NCI-H2171 treated with DMSO at 0.1 percent for 48 hours (cell line): ENCODE measurements at regions not wholly inside any gene's neighbourhood (a gene's known extent, or its start where the extent isn't known, plus 50 kb on each side); places are given as distances from the start of the nearest gene placed in this dataset.

Experiments
- DNase-seq: peaks from one replicate; lab custom pipeline; 2025; lab: John Stamatoyannopoulos, UW

DNA sequence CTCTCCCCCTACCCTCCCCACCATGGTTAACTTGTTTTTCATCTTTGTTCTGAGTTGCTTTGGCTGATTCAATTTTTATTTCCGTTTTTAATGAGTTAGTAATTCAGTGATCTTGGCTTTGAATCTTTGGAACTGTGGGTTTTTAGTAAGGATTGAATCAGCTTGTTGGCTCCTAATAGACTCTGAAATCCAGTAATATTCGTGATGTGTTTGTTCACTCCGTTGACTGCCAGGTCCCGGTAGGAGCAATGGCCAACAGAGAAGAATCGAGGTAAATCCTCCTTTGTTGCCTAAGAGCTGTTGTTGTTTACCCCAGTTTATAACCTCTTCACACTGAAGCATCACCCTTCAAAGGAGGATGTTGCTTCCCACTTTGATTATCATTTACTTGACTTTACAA lies 92.7 kb downstream of the PCSK1 start:
- DNase-seq = no peak

DNA sequence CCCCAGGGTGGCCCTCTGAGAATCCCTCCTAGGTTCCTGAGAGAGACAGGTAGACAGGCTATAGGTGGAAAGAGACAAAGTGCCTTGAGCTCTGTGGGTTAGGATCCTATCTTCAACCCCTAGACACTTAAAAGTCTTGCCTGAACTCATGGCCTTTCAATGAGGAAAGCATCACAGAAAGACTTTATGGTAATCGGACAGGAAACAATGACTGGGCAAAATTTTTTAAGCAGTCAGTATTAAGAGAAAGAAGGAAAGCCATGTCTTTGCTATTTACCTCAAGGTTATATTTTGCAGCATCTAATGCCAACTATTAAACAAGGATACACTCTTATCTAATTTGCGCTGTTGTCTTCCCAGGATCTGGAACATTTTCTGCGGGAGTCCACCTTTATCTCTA lies 93.2 kb downstream of the PCSK1 start:
- no peak for DNase-seq

DNA sequence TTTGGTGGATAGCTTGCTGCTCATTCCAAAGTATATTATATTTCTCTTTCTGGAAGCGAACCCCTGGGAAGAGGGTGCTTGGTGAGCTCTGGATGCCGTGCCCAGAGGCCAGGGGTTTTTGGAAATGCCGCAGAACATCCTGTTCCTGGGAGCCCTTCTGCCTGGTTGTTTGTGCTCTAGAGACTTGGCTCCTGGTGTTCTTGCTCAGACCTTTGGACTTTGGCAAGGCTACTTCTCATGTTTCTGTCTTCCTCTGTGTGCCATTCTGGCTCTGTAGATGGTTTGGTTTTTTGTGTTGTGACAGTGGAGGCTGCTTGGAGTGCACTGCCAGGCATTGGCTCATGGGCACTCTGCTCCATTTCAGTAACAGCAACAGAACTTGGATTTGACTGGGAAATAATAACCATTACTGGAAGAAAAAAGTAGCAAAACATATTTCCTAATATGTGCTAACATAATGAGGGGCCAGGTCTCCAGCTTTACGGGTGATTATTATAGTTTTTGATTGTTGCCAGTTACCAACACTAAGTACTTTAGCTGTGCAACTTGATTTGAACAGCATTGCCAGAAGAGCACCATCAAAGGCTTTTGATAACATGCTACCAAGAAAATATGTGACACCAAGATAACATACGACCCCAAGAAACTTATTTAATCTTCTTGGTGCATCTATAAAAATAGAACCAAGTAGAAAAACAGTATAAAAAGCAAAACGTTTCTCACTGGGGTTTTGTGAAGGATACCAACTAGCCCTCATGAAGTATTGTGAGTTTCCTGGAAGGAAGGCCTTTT lies 94.2 kb downstream of the PCSK1 start:
- no peak for DNase-seq

DNA sequence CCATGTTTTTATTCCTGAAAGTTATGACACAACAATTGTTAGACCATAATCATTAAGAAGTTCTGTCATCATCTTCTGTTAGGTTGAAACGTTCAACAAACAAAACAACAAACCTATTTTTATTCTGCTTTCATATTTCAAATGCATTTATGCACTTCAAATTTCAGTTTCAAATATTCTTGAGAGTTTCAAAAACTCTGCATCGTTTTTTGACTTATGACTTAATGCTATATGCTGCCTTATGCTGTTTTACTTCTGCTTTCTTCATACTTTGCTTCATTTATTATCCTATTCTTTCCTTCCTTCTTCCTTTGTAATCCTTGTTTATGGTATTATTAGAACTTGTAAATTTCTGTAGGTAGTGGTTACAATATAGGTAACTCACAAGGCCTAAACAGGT lies 95.0 kb downstream of the PCSK1 start:
- DNase-seq = no peak

DNA sequence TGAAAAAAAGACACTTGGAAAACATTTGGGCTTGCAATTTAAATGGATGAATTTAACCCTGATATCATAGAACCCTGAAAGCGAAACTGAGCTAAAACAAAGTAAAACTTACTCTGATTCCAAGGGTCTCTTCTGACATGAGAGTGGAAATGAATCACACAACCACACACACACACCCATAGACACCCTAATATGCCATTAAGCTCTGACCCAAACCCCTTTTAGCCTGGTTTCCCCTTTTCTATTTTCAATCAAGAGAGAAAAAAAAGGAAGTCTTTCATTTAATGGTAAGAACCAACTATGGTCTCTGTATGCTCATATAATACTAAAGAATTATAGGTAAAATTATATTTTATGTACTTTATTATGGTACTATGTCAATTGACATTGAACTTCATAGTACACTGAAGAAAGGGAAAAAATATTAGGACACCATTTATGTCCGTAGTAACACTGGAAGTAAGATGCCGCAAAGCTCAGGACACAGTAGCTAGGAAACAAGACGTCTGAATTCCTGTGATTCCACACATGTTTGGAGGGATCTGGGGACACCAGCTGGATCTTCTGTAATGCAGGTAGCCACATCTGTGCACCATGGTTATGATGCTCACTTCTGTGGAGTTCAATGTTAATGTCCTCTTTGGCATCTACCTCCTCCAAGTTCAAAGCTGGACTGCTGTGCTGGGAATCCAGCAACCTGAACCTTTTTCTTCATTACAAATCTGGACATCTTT lies 95.8 kb downstream of the PCSK1 start:
- no peak for DNase-seq

DNA sequence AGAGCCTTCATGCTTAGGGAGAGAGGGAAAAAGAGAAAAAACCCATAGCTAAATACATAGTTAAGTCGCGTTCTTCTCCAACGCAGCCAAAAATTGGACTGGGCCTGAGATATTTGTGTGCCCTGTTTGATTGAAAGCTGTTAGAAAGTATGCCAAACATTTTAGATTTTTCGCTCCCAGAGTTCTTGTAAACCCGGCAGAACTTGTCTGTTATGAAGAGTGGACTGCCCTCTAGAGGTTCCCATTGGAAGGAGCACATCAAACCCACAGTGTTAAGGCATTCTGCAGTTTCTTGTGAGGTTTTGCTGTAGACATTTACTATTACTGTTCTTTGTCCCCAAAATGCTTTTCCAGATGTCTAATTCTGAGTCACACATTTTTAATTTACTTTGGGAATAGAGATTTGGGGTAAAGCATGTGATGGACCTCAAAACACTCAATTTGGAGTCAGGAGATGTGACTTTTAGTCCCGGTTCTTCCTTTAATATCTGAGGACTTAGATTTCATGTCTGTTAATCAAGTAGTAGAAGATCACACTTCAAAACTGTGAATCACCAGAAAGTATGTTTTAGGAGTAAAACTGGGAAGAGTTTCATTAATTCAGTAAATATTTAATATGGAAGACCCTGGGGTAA lies 96.6 kb downstream of the PCSK1 start:
- peak; percentile 50 for DNase-seq

DNA sequence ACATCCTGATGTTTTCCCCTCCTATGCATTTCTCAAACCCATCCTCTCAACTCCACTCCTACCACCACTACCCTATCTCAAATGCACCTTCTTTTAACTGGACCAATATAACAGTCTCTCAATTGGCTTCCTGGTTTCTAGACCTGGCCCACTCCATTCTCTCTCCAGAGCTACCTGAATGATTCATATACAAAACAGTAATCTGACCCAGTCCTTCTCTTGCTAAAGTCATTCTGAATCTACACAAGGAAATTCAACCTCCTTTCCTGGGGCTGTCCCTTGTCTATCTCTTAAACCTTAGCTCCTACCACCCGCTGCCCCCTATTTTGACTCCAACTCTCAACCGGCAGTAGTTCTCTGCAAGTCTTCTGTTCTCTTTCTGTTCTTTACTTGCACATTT lies 97.2 kb downstream of the PCSK1 start:
- DNase-seq = no peak

DNA sequence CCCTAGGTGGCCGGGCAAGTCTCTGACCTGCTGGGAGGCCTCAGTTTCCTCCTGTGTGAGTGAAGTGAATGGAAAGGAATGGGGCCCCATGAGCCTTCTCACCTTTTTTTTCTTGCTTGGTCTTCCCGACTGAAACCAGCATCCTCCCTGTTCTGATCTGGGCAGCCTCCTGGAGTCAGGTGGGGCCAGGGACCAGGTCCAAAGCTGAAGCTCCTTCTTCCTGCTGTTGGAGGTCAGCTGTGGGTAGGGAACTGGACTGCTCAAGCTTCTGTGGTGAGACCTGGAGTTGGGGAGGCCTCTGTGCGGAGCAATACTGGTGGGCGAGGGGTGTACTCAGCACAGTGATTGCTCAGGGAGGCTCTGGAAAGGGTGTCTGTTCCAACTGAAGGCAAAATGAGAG lies 99.7 kb downstream of the PCSK1 start:
- DNase-seq = no peak

DNA sequence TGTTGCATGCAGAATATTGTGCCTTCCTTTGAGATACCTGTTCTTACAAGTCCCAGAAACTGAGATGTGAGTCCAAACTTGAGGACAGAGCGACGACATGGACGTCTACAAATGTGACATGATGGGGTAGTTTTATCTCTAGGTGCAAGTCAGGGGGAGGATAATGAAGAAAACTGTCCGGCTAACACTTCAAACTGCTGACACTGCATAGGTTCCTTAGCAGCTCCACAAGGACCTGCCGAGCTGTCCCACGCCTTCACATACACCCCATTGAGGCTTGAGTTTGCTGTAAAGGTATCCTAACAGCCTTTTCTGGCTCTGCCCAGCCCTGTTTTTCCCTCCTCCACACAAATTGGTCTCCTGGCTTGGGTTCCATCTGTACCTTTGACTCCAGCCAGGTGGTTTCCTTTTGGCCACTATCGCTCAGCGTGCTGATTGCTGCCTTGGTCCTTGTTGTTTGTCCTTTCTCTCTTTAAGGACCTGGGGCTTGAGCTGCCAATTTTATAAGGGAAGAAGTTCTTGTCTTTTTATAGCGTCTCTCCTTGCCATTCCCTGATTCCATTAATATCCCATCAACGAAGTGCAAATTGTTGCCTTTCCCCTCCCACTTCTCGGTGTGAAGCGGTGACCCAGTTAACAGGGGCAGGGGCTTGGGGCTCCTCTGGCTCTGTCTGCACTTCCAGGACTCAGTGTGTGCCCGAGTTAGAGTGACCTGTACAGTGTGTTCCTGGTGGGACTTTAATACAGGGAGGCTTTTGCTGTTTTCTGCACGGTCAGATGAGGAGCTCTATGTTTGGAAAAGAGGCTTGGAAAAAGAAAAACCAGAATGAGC lies 100.3 kb downstream of the PCSK1 start:
- no peak for DNase-seq

DNA sequence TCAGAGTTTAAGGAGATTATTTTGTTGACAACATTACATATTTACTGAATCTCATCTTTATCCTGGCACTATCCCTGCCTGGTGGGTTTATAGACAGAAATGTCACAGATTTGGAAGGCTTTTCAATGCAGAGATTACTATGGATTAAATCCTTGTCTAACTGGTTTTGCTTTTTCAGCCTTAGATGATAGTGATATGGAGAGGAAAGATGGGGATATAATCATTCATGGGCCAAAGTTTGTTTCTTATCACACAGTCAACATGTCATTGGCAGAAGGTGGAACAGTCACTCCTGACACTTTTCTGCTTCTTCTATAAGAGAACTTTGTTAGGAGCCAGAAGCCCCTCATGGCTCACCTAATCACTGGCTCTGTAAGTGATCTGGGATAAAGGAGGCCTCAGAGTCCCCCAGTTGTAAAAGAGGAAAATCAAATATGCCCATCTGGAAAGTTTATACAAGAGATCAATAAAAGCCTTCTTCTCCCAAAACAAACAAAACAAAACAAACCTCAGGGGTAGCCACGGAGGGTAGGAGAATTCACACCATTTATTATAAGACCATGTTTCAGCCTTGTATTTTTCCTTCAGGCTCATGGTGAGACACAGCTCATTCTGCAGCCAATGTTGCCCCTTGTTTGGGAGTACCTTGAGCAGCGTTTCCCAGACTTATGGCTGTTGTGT lies 101.2 kb downstream of the PCSK1 start:
- DNase-seq = no peak

DNA sequence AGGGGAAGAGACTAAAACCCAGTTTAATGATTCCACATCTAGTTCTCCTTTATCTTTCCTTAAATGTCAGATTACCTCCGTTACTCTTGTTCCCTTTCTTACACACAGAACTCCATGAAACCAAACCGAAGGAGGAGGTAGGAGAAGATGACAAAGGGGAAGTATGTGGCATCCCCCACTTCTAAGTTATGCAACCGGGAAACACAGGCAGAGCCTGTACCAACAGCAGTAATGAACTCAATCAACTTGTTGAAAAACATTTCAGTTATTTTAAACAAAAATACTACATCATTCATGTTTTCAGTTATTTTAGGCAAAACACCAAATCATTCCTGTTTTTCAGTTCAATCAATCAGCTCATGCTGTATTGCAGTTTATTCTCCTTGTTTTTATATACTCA lies 101.8 kb downstream of the PCSK1 start:
- no peak for DNase-seq

DNA sequence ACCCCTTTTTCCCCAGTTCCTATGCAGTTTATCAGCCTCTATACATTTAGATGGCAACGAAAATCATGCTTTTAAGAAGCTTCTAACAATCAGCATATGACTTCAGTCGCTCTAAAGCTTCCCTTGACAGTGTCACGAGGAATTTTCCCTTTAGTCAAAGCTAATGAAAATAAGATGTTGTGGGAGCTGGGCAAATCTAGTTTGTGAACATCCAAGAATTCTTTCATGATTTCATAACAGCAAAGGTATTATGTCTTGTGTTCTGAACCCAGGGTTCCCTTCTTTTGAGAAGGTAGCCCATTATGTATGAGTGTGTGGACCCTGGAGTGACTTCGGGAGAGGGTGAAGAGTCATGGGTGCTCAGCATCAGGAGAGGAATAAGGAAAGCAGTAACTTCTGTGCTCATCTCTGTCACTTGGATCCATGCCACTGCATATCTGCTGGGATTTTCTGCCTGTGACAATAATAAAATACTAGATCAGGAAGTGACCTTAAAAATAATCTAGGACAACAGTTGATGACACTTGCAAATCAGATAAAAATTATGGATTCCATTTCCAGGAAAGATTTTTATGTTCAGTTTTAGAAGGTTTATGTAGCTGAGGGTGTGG lies 102.4 kb downstream of the PCSK1 start:
- DNase-seq = no peak

DNA sequence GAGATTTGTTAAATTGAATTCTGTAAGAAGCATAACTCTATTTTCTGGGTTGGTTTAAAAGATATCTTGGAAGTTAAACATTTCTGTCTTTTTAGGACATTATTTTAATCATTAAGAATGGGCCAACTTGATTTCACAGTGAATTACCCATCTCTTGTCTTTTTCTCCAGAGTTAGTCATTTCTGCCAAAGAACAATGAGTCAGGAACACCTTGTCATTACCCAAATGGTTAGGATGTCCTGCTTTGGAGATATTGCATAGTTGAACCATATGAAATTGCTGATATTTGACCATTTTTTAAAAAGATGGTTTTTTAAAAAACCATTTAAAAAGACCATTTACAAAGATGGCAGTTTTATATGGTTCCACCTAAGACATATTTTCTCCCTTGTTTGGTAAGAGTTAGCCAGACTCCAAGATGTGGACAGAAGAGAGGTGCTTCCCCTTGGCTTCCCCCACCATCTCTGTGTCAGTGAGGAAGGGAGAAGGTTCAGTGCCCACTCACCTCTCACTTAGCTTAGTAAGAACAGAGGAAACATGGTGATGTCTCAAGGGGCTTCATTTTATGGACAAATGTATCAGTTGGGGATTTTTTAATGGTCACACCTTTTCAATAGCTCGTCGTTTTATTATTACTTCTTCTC lies 103.0 kb downstream of the PCSK1 start:
- DNase-seq = no peak

DNA sequence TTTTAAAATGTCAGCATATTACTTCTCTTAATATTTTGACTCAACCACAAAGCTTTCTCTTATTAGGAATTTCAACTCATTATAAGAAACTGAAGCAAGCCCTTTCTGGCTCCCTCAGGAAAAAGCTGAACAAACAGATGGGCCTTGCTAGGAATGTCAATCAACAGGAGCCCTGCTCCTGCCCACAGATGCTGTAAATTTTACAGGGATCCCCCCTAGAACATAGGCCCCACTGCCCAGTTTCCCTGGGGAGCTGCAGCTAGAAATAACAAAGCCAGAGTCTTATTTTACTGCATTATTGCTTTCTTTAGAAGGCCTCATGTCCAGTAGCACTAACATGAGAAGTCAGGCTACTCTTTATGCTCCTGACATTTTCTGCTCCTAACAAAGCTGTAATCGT lies 103.8 kb downstream of the PCSK1 start:
- DNase-seq = peak; percentile 58

DNA sequence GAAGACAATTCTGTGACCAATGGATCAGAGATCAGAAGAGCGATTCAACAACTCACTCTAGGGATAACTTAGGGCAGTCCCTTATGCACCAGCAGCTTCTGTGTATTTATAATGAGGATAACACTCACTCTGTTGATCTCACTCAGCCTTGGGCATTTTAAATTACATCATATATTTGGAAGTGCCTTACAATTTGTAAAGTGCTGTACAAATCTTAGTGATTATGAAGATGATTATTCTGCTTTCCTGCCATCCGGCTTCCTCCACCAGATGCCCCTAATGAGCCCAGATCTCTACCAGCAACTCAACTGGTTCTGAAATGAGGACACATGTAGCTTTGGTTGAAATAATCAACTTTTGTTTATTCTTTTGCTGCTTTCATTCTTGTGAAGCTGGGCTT lies 105.3 kb downstream of the PCSK1 start:
- no peak for DNase-seq

DNA sequence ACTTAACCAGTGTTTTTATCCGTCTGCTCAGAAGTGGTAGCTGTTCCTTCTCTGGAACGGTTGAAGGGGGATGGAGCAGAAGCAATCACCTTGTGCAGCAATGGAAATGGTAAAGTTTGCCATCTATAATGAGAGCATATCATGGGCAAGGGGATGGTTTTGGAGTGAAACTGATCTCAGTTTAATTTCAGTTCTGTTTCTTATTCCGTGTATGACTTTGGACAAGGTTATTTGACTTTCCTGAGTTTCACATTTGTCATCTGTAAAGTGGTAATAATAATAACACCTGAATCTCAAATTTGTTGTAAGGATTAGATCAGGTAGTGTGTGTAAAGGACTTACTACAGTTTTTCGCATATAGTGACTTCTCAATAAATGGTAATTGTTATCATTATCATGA lies 106.1 kb downstream of the PCSK1 start:
- DNase-seq = no peak

DNA sequence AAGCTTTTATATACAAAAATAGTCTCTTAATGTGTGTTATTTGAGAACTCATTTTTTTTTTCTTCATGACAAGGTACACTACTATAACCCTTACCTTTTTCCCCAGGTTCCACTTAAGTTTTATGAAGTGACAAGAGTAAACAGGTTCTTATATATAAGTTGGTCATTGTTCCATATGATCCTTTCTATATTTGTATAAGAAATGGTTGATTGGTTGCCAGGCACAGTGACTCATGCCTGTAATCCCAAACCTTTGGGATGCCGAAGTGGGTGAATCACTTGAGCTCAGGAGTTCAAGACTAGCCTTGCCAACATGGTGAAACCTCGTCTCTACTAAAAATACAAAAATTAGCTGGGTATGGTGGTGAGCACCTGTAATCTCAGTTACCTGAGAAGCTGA lies 108.3 kb downstream of the PCSK1 start:
- DNase-seq = no peak

DNA sequence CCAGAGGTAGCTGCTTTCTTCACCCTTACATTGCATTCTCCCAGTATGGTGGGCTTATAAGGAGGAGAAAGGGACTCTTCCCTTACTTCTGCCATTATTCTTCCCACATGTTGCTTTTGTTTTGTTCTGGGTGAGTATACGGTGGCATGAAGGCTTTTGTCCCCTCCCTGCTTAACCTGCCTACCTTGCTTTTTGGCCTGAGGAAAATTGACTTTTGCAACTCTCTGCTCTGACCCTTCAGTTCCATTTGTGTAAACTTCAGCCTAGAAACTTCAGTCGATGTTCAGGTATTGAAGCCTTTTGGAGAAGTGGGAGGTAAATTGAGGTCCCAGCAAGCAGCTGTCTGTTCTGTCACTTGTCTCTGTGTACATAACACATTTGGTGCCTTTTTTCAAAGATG lies 110.2 kb downstream of the PCSK1 start:
- no peak for DNase-seq

DNA sequence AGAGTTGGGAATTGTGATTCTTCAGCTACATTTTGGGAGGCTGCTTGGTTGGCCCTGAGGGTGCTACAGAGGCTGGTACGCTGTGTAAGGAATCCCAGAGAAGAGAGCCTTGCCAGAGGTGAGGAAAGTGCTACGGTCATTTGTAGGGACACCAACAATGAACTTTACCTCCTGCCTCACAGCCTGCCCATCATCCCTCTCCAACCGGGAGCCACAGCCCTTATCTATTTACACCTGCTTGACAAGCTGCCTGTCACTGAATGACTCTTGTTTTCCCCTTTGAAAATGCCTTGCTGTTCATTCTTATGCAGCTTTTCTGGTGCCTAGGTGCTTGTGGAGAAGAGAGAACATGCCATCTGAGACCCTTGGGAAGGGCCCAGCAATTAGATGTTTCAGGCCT lies 110.8 kb downstream of the PCSK1 start:
- DNase-seq = no peak

DNA sequence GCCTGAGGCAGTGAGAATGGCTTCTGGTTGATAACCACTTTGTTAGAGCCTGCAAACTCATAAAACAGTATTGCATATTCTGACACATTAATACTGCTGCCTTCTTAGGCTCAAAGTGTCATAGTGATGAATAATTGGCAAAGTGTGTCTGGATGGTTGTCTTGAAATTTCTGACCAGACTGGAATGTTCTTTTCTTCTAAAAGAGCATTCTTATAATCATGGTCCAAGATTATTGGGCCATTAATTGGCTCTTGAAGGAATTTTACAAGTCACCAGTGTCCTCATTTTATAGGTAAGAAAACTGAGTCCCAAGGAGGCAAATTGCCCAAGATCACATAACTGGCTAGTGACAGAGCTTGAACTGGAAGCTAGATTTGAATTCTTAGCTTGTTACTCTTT lies 111.7 kb downstream of the PCSK1 start:
- no peak for DNase-seq

DNA sequence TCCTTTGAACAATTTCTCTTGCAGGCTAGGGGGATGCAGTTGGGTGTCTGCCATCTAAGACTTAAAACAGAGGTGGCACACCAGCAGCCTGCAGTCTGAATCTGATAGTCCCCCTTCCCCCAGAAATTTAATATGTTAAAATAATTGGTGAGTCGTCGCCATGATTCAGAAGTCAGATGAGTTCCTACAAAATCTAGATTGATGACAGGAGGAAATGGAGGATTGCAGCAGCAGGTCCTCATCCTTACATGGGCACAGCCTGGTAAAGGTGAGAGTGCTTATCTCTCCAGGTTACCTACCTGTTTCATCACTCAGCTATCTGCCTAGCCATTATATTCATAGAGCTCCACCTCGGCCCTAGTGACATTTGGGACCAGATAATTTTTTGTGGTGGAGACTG lies 112.3 kb downstream of the PCSK1 start:
- DNase-seq = no peak
